ENCODE measurements at regions not wholly inside any gene's neighbourhood (a gene's known extent, or its start where the extent isn't known, plus 50 kb on each side); places are given as distances from the start of the nearest gene placed in this dataset.
A peak's percentile ranks its signal among the peaks of the same experiment; 100 is the strongest.

GRCh38 chr2:45337481-45337880, 273.6 kb downstream of the SRBD1 start:
- DNase-seq (ENCODE audit: low spot score) = no peak

GRCh38 chr2:45334205-45334604, 276.9 kb downstream of the SRBD1 start:
- DNase-seq (ENCODE audit: low spot score) = no peak

GRCh38 chr2:45332567-45332966, 278.5 kb downstream of the SRBD1 start:
- peak; percentile 14 for DNase-seq (ENCODE audit: low spot score)

- DNase-seq (ENCODE audit: low spot score) = no peak
These were observed 279.0 kb downstream of the SRBD1 start for GRCh38 chr2:45332094-45332493.

DNA sequence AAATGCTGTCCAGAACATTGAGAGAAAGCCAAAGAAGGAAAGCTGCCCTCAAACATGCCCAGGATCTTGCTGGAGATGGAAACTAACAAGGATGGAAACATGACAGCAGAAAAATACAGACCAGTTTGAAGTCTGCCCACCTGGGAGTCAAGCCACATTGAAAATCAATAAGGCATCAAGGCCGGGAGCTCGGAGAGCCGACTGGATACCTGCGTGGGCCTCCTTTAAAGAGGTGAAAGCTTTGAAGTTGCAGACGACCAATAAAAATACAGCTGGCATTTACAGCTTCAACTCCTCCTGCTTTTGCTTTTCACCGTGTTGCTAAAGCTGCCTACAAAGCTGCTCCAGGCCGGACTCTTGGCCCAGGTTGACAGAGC, 279.7 kb downstream of the SRBD1 start:
- no peak for DNase-seq (ENCODE audit: low spot score)

GRCh38 chr2:45330637-45331409, 280.2 kb downstream of the SRBD1 start:
- peak; percentile 87 for DNase-seq (ENCODE audit: low spot score)

DNA sequence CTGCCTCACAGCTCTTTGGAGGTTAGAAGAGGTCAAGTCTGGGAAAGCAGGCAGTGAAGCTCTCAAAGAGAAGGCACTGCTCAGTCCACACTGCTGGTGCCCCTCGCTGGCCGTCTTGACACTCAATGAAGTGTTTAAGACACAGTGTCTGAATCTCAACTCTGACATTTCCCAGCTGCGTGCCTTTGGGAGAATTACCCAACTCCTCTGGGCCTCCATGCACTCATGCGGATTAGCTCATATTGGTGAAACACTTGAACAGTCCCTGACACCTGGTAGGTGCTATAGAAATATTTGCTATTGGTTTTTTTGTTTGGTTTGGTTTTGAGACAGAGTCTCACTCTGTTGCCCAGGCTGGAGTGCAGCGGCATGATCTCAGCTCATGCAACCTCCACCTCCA, 281.0 kb downstream of the SRBD1 start:
- DNase-seq (ENCODE audit: low spot score) = no peak

- DNase-seq (ENCODE audit: low spot score) = peak; percentile 64
These were observed 281.9 kb downstream of the SRBD1 start for GRCh38 chr2:45329045-45329677.

DNA sequence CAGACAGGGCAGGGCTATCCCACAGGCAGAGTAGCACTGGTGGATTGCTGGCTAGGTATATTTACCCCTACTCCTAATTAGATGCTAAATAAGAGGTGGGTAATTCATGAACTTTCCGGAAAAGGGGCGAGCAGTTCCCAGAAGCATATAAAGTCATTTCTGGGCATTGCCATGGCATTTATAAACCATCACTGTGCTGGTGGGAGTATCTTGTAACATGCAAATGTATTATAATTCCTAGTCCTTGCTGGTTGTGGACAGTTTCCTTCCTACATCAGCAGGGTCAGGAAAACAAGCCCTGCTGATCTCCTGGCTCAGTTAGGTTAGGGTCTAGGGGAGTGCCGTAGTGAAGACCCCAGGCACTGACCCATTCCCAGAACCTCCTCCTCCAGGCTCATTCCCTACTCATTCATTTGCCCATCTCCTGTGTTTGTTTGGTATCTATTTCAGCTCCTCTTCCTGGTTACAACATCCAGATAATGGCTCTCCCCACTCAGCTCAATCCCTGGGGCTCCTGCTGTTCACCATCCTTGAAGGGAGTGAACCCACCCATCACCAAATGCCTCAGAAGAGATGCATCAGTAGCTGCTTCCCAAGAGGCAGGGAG, 282.7 kb downstream of the SRBD1 start:
- DNase-seq (ENCODE audit: low spot score) = no peak

DNA sequence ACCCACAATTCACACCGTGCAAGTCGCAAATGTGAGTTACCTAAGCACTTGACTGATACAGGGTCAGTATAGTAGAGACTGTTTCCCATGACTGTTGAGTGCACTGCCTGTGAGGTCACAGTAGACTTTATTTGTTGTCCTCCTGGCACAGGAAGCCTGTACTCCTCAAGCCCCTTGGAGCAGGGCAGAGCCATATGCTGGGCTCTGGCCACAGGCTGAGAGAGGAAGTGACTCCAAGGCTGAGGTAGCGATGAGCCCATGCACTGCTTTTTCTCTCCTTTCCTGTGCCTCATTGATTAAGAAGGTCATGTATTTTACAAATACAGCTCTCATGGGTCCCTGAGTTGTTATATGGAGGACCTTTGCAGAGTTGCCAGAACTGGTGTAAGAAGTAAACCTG, 287.7 kb downstream of the SRBD1 start:
- DNase-seq (ENCODE audit: low spot score) = no peak

GRCh38 chr2:45320956-45321355, 290.1 kb downstream of the SRBD1 start:
- DNase-seq (ENCODE audit: low spot score) = no peak

DNA sequence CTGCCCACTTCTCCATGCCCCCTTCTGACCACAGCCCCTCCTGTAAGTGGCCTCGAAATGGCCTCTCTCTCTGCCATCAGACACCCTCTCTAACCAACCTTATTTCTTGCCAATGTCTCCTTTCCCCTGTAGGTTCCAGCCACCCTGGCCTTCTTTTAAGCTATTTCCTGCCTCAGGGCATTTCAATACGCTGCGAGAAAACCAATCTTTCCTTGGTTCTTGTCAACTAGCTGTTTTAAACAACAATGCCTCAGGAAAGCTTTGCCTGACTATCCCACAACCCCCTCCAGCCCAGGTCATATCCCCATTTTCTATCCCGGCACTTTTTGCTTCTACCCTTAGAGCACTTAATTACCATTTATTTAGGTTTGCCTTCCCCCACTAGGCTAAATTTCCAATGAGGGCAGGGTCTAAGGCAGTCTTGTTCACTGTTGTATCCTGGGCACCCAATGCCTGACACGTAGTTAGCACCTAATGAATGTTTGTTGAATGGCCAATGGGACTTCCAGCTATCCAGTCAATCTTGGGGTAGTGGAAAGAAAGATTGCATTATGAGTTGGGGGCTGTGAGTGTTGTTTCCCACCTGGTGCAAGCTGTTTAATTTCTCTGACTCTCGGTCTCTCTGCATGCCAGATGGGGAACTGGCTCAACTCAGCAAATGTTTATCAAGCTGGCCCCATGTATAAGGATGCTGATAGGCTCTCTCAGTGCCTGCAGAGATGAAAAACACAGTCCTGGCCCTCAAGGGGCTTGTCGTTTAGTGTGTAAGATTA, 291.2 kb downstream of the SRBD1 start:
- no peak for DNase-seq (ENCODE audit: low spot score)

GRCh38 chr2:45318686-45319085, 292.4 kb downstream of the SRBD1 start:
- DNase-seq (ENCODE audit: low spot score) = no peak

GRCh38 chr2:45316576-45317338, 294.3 kb downstream of the SRBD1 start:
- DNase-seq (ENCODE audit: low spot score) = no peak

DNA sequence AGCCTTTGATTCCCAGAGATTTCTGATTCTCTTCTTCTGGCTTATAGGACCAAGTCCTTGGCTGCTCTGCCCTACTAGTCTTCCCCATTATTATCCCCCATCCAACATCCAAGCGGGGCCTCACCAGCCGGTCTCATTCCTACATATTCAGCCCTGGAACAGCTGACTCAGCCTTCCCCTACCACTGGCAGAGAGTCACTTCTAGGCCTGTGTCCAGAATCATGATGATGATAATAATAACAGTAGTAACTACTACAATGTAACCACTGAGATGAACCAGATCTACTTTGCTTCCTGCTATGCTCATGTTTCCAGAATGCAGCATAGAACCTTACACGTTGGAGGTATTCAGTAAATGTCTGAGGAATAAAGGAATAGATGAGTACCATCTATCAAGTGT, 295.2 kb downstream of the SRBD1 start:
- peak; percentile 49 for DNase-seq (ENCODE audit: low spot score)

- peak; percentile 77 for DNase-seq (ENCODE audit: low spot score)
These were observed 298.8 kb downstream of the SRBD1 start for GRCh38 chr2:45312275-45312674.

DNA sequence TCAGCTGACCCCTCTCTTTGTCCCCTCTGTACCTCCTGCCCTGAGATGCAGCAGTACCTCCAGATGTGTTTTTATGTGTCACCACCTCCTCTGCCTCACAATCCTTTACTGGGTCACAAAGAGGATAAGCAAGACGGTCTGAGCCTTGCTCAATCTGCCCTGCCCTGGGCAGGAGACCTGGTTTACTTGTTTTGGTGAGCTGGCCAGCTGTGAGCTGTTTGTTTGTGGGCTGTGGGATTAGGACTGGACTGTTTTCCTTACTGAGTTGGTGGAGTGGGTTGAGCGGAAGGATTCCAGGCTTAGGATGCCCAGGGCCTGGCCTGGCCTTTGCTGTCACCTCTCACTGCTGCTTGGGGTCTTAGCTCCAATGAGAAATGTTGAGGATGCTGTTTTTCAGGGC, 299.5 kb downstream of the SRBD1 start:
- no peak for DNase-seq (ENCODE audit: low spot score)

DNA sequence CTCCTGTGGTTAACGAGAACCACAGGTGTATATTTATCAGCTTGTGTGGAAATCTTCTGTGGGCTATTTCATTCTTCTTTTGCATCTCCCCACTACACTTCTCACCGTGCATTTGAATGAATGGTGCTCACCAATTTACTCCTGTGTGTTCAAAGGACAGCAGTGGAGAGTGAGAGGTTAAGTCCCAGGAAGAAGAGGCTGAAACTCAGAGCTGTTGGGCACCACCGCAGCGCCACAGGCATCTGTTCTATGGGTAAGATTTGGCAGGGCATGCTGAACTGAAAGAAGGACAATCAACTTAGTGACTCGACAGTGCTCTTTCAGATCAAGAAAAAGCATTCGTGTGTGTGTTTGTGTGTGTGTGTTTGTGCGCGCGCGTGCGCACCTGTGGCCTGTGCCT, 297.9 kb upstream of the SIX2 start:
- DNase-seq (ENCODE audit: low spot score) = no peak

GRCh38 chr2:45305599-45305998, 296.3 kb upstream of the SIX2 start:
- DNase-seq (ENCODE audit: low spot score) = no peak

- no peak for DNase-seq (ENCODE audit: low spot score)
These were observed 294.4 kb upstream of the SIX2 start for GRCh38 chr2:45303417-45304202.

Data from kidney tubule cell (primary cell).